GM21381 (cell line): ENCODE measurements at regions not wholly inside any gene's neighbourhood (a gene's known extent, or its start where the extent isn't known, plus 50 kb on each side); places are given as distances from the start of the nearest gene placed in this dataset.

Experiments used
- ATAC-seq: cut with Tn5 transposase; IDR thresholded peaks from one replicate; pipeline ENCODE4 v1.9.1; 2021; ENCODE audit warnings: mild to moderate bottlenecking, moderate library complexity; ENCODE audit not compliant: unreplicated experiment

DNA sequence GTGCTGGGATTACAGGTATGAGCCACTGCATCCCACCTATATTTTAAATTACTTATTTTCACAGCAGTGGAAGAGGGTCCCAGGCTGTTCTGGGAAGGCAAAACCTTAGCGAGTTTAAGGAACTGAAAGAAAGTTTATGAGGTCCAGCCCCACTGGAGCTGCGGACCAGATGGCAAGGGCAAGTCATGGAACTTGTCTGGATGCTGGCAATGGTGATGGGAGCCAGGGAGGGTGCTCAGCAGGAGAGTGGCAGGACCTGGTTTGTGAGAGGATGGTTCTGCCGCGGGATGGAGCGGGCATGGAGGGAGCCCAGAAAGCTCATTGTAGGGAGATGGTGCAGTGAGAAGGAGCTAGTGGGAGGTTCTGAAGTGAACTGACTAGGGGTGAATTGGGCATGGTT lies 50.6 kb upstream of the SLC45A1 start:
- ATAC-seq: no peak

DNA sequence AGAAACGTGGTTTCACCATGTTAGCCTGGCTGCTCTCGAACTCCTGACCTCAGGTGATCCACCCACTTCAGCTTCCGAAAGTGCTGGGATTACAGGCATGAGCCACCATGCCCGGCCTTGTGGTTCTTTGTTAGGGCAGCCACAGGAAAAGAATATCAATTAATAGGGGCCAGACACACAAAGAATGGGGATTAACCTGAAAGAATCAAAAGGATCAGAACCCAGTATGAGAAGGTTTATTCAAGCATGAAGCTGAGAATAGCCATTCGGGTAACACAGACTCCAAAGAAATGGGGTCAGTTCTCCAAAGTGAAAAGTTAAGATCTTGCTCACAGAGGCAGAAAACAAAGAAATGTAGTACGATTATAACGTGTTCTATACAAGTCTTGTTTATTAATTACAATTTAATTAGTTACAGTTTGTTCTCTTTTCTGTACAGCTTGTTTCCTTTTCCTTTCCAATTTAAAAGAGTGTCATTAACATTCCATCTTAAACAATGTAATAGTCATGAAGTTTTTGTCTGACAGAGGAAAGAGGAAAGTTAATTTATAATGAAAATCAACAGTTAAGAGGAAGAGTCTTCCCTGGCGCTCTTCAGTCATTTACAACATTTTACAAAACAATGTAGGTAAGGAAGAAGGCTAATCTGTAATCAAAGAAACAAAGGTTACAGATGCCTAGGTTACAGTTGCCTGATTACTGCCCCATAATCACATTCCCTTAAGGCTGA lies 51.3 kb upstream of the SLC45A1 start:
- no peak for ATAC-seq

DNA sequence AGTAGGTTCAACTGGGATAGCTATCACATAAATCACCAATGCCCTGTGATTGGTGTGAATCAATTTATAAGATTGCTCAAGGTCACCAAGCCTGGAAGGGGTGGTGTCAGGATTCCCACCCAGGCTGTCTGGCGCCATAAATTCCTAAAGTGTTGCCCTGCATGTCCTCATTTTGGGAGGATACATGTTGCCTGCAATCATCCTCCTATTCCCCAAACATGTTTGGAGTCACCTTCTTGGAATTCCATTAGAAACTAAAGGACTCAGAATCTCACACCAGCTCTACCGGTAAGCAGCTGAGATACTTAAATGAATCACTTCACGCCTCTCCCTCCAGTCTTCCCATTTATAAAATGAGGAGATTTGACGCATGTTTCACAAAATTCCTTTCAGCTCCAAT lies 54.1 kb upstream of the SLC45A1 start:
- no peak for ATAC-seq

DNA sequence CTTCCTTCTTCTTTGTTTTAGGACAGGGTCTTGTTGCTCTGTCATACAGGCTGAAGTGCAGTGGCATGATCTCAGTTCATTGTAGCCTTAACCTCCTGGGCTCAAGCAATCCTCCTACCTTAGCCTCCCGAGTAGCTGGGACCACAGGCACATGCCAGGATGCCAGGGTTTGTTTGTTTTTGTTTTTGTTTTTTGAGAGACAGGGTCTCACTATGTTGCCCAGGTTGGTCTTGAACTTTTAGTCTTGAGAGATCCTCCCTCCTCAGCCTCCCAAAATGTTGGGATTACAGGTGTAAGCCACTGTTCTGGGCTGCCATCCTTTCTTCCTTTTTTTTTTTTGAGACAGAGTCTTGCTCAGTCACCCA lies 56.5 kb upstream of the SLC45A1 start:
- no peak for ATAC-seq

DNA sequence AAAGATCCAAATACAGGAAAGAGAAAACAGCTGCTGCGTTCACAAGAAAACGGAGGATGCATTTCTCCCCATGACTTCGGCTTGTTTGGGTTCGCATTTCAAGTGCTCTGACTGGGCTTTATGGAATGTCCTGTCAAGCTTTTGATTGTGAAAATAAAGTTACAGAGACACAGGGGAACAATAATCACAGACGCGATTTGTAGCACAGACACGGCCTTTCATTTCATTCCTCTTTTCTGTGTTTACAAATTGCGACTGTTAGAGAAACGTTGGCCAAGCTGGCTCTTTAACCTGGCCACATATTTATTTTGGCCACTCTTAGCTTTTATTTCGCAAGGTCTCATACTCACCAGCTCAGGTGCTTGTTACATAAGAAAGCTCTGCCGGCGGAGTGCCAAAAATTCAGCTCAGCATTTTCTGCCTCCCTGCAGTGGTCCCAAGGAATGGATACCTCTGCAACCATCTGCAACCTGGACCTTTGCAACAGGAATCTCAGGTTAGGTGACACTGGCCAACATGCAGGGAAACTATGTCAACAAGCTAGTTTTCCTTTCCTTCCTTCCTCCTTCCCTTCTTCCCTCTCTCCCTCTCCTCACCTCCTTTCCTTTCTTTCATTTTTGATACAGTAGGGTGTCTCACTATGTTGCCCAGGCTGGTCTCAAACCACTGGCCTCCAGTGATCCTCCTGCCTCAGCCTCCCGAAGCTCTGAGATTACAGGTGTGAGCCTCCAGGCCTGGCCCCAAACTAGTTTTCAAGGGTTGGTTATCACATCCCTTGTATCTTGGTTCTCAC lies 58.2 kb upstream of the SLC45A1 start:
- no peak for ATAC-seq

DNA sequence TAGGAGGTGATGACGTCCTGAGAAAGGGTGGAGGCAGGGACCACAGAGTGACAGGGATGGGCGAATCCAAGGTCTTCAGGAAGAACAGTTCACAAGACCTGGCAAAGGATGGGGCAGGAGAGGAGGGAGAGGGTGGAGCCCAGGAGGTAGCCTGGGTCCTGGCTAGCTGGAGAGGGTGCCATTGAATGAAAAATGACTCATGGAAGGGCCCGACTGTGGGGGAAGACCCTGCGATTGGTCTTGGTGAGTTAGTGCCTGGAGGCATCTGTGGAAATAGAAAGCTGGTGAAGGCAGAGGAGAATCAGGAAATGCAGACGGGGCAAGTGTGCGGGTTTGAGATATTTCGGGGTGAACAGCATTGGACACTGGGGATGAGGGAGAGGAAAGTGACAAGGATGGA lies 60.3 kb upstream of the SLC45A1 start:
- no peak for ATAC-seq

DNA sequence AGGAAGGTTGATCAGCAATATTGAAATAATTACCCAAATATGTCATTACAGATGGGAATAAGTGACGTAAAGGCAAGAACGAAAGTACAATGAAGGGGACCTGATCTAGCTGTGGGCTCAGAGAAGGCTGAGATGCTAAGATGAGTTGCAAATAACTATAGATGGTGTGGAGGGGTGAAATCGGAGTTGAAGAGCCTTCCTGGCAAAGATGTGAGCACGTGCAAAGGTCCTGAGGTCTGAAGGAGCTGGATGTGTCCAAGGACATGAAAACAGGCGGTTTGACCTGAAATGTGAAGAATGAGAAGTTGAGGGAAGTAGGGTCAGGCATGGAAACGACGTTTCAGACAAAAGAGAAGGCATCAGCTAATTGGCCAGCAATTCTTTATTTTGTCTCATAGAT lies 61.6 kb upstream of the SLC45A1 start:
- ATAC-seq: no peak

DNA sequence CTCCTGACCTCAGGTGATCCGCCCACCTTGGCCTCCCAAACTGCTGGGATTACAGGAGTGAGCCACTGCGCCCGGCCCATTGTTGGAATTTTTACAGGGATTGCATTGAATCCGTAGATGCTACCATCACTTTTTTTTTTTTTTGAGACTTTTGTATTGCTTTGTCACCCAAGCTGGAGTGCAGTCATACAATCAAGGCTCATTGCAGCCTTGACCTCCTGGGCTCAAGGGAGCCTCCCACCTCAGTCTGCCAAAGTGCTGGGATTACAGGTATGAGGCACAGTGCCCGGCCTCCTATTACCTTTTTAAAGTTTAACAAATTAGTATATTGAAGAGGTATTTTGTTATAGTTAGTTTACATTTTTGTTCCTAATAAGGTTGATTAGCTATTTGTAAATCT lies 62.2 kb upstream of the SLC45A1 start:
- ATAC-seq: no peak

DNA sequence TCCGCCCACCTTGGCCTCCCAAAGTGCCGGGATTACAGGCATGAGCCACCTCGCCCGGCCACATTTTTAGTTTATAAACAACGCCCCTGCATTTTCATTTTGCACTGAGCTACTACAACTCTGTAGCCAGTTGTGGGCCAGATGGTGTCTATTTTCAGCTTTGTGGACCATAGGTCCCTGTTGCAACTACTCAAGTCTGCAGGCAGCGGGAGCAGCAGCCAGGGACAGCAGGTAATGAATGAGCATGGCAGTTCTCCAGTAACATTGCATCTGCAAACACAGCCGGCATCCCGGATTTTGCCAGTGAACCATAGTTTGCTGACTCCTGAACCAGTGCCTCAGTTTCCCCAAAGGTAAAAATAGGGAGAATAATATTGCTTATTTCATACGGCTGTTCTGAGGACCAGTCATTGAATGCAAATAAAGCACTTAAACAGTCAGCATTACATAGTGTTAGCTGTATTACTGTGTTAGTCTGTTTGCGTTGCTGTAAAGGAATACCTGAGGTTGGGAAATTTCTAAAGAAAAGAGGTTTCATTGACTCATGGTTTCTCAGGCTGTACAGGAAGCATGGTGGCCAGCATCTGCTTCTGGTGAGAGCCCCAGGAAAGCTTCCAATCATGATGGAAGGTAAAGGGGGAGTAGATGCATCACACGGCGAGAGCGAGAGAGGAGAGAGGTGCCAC lies 65.5 kb upstream of the SLC45A1 start:
- no peak for ATAC-seq

DNA sequence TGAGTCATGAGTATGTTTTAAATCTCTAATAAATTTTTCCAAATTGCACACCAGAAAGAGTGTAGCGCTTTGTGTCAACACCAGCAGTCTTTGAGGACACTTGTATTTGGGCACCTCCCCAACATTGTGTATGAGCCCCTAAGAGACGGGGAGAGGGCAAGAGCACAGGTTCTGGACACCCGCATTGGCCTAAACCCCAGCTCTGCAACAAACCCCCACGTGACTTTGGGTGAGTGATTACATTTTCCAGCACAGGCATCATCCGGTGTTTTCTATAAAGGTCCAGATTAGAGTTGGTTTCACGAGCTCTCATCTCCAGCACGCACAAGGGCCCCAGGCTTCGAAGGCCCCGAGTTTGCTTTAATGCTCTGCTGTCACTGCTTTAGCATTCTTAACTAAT lies 66.3 kb upstream of the SLC45A1 start:
- no peak for ATAC-seq

DNA sequence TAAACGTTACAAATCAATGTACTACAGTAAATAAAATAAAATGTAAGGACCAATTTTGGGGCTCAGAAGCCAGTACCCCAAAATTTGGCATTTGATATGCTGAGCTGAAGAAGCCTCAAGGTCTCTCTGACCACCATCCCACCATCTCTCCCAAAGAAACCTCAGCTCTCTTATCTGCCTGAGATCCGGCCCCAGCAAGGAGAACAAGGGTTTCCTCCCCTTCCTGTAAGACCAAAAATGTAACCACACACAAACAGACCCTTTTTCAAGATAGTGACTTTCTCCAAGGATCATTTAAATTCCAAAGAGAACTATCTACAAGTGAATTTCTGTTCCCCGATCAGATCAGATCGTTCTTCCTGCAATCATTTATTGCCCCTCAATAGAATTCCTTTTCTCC lies 68.1 kb upstream of the SLC45A1 start:
- no peak for ATAC-seq

DNA sequence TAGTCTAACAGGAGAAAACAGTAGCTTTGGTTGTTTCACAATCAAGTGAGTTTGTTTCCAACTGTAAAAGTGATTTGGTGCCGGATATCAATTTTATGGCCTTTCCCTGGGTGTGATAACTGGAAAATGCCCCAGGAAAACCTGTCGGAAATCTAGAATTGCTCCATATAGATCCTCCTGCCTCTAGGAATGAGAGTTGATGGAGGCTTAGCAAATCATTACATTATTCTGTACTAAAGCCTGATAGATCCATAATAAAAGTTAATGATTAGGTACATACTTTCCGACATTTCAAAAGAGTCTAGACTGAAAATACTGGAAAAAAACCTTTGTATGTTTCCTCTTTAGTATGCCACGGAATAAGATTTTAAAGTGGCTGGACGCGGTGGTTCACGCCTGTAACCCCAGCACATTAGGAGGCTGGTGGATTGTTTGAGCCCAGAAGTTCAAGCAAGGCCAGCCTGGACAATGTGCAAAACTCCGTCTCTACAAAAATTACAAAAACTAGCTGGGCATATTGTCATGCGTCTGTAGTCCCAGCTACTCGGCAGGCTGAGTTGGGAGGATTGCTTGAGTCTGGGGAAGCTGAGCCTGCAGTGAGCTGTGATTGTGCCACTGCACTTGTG lies 70.0 kb upstream of the SLC45A1 start:
- no peak for ATAC-seq

DNA sequence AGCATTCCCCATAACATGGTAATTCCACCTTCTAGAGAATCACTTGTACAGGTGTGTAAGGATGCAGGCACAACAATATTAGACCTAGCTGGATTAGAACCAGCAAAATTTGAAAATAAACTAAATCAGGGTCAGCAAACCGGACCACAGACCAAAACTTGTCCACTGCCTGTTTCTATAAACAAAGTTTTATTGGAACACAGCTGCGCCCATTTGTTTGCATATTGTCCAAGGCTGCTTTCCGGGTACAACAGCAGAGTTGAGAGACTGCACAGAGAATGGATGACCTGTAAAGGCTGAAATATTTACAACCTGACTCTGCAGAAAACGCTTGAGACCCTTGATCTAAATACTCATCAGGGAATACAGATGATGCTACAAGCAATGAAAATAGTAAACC lies 73.6 kb upstream of the SLC45A1 start:
- ATAC-seq: no peak

DNA sequence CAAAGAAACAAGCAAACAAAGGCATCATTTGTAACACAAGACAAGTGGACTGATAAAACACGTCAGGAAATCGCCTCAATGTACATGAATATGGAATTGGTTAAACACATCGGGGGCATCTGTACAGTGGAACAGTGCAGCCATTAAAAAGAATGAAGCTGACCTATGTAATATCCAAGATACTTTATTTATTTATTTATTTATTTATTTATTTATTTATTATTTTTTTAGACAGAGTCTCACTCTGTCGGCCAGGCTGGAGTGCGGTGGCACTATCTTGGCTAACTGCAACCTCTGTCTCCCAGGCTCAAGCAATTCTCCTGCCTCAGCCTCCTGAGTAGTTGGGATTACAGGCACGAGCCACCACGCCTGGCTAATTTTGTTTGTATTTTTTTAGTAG lies 75.4 kb upstream of the SLC45A1 start:
- no peak for ATAC-seq

DNA sequence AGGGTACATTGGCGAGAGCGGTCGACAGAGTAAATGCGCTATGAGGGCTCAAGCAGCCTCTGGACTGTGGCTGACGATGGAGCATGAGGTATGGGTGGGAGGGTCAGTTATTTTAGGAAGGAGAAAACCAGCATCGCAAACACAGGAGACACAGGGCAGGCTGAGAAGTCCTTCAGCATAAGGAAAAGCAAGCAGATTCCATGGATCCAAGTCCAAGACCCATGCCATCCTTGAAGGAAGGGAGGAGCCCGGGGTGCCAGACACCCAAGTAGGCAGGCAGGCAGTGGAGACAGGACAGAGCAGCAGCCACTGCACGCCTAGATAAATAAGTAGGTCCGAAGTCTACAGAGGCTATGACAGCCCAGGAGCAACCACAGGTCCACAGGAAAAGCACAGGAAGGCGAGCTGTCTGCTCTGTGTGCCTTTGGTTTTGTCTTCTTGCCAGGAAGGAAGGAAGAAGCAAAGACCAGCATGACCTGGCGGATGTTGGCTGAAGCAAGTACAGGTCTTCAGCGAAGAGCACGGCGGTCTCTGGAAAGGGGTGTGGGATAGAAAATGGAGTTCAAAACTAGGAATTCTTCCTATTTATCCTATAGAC lies 76.4 kb upstream of the SLC45A1 start:
- no peak for ATAC-seq

DNA sequence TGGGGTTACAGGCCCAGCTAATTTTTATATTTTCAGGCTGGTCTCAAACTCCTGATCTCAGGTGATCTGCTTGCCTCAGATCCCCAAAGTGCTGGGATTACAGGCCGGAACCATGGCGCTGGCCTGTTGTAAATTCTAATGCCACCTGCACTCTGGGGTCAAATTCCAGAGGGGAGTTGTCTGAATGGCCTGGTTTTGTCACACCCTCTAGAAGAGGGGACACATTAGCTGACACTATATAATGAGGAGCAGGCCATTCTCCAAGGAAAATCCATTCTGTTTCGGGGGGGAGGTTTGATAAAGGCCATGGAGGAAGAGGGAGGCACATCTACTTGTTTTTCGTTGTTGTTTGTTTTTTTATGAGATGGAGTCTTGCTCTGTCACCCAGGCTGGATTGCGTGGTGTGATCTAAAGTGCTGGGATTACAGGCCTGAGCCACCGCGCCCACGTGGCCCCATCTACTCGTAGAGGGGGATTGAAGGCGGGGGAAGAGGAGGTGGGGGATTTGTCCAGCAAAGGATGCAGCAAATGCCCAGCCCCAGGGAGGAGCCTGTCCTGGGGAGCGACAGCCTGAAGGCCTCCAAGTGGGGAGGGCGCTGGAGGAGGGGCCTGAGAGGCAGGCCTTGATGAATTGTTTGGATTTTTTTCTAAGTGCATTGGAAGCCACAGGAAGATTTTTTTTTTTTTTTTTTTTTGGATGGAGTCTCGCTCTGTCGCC lies 78.4 kb upstream of the SLC45A1 start:
- ATAC-seq: no peak

DNA sequence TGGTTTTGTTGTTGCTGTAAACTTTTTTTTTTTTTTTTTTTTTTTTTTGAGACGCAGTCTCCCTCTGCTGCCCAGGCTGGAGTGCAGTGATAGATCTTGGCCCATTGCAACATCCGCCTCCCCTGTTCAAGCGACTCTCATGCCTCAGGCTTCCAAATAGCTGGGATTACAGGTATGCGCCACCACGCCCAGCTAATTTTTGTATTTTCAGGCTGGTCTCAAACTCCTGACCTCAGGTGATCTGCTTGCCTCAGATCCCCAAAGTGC lies 78.9 kb upstream of the SLC45A1 start:
- no peak for ATAC-seq

DNA sequence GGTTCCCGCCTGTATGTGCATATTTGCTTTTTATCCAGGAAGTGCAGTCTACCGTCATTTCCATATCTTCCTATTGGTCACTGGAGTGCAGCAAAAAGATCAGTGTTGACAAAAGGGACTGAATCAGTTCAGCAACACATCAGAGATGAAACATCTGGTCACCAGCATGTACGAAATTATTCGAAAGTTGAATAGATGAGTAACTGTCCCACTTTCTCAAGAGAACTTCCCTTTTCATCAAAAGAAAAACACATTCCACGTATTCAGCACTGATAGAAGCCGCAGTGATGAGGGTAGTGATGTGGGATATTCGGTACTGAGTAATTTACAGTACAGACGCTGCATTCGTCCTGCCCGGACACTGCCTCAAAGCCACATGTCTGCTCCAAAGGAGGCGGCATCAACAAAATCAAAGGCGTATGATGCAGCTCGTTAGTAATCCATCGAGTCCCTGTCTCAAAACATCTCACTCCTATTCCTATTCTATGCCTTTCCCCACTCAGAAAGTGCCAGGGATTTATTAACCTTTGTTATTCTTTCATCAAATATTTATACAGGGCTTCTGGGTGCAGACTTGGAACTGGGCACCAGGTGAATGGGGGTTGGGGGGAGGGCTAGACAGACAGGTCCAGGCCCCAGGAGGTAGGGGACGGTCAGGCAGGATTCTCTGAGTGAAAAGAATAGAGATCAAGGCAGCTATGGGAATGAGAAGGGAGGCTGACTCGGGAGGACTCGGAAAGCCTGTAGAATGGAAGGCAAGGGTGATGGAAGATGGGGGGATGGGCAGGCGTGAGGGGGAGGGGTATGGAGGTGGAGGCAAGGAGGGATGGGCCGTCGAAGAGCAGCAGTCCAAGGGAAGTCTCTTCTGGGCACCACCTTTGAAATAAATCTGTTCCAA lies 79.5 kb upstream of the SLC45A1 start:
- ATAC-seq: no peak

DNA sequence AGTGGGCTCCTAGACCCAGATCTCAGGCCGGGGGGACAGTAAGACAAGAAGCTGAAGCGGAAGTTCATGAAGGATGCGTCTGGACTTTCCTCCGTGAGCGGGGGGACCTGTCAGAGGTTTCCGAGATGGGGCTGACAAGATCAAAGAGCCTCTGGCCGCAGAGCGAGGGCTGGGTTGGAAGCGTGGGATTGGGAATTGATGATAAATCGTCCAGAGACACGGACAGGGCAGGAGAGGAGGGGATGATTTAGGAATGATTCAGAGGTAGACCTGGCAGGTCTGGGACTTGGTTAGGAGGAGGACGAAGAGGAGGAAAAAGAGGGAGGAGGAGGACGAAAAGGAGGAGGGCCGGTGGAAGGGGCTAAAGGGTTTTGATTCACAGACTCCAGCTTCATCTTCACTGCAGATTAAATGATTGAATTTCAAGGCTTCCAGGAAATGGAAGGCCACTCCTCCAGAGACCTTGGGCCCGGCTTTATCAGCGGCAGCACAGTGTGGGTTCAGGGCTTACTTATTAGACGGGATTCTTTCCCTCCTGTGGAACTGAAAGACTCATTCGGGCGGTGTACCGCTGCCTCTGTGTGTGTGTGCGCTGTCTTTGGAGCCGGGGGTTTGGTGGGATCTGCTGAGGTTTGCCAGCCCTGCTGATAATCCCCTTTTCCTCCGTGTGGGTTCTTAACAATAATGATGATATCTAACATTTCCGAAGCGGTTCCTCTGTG lies 85.7 kb upstream of the SLC45A1 start:
- ATAC-seq: no peak
